GM10248 (cell line): ENCODE measurements at regions not wholly inside any gene's neighbourhood (a gene's known extent, or its start where the extent isn't known, plus 50 kb on each side); places are given as distances from the start of the nearest gene placed in this dataset.
"Not testable (repeated sequence)": the region's sequence is repeated elsewhere in the genome, so short reads cannot be mapped to it uniquely, and the experiment has no call there.

Experiments used
- CTCF ChIA-PET: fragments of 300-600 bp; sonication (Branson Sonifier 250); formaldehyde crosslinking; extraction: SDS; loops from one replicate; lab custom pipeline; 2021; ENCODE audit warnings: antibody characterized with exemption; lab: Yijun Ruan, JAX
- POLR2A ChIA-PET: fragments of 350-650 bp; sonication (Branson Sonifier 250); formaldehyde crosslinking; extraction: SDS; loops from one replicate; lab custom pipeline; 2020; ENCODE audit warnings: antibody characterized with exemption; lab: Yijun Ruan, JAX
- DNase-seq: peaks from one replicate; pipeline ENCODE4 v3.0.0; 2012; ENCODE audit errors: extremely low spot score
- TF ChIP-seq, protein P1 (sequence below): IDR thresholded peaks from 2 replicates; pipeline ENCODE4 v1.5.1; 2012; ENCODE audit warnings: mild to moderate bottlenecking, low read depth; ENCODE audit errors: extremely low read depth, missing control alignments, control extremely low read depth

DNA sequence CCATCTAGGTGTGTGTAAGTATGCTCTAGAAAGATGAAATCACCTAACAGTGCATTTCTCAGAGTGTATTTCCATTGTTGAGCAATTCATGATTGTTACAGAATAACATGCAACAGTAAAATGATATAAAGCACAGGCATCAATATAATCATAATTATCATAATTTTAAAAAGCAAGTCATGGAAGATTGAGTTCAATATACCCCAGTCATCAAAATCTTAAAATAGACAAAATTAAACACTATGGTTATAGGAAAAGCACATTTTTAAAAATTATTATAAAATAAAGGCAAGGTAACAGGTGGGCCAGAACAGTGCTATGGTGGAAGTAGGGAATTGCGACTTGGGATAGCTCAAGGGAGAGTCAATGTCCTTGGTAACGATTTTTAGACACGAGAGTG is 555.4 kb upstream of the VRK2 start:
- DNase-seq = no peak
- POLR2A ChIA-PET = no interaction called here
- TF ChIP-seq, protein P1, sequence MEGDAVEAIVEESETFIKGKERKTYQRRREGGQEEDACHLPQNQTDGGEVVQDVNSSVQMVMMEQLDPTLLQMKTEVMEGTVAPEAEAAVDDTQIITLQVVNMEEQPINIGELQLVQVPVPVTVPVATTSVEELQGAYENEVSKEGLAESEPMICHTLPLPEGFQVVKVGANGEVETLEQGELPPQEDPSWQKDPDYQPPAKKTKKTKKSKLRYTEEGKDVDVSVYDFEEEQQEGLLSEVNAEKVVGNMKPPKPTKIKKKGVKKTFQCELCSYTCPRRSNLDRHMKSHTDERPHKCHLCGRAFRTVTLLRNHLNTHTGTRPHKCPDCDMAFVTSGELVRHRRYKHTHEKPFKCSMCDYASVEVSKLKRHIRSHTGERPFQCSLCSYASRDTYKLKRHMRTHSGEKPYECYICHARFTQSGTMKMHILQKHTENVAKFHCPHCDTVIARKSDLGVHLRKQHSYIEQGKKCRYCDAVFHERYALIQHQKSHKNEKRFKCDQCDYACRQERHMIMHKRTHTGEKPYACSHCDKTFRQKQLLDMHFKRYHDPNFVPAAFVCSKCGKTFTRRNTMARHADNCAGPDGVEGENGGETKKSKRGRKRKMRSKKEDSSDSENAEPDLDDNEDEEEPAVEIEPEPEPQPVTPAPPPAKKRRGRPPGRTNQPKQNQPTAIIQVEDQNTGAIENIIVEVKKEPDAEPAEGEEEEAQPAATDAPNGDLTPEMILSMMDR = no peak
- CTCF ChIA-PET = interaction anchor here (0.9 to 2.4 kb wide), 5 partner anchors 10 to 1308 kb away, joined by 3 to 9 read pairs (median 3); partner anchors contain the start of gene CCDC85A

DNA sequence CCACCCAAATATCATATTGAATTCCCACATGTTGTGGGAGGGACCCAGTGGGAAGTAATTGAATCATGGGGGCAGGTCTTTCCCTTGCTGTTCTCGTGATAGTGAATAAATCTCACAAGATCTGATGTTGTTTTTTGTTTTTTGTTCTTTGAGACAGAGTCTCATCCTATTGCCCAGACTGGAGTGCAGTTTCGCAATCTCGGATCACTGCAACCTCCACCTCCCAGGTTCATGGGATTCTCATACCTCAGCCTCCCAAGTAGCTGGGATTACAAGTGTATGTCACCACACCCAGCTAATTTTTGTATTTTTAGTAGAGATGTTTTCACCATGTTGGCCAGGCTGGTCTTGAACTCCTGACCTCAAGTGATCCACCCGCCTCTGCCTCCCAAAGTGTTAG is 552.6 kb upstream of the VRK2 start:
- CTCF ChIA-PET, DNase-seq: not testable (repeated sequence)
- POLR2A ChIA-PET = interaction anchor here (0.5 kb wide), 1 partner anchor 25 kb away, joined by 9 read pairs; no protein-coding TSS in a partner anchor

DNA sequence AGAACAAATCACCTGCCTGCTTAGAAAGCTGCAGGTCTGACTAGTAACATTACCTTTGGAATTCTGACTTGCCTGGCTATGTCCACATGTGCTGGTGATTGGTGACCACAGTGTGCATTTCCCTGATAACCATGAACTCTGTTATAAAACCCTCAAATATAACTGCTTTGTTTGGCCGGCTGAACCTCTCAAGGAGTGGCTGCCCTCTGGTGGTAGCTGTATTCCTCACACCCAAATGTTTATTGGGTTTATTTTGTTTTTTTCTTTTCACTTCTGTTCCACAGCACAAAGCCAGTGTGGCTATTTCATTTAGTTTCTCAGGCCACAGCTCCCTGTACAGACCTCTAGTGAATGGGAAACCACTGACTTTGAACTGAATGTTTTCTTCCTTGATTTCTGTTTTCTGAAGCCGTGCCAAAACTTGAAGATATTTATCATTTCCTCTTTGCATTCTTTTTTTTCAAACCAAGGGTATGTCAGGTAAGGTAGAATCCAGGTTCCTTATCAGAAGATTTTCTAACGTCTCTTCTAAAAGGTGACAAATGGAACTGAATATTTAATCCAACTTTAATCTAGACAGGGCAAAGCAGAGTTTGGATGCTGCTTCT is 549.0 kb upstream of the VRK2 start:
- DNase-seq = peak; percentile 34

DNA sequence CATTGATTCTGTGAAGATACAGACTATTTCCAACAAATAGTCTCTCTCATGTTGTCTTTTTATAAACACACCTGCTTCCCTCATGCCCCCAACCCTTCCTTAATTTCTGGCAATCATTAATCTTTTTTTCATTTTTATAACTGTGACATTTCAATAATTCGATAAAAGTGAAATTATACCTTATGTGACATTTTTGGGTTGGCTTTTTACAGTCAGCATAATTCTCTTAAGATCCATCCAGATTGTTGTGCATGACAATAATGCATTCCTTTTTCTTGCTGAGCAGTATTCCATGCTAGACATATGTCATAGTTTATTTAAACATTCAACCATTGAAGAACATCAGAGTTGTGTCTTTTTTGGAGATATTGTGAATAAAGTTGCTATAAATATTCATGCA is 541.8 kb upstream of the VRK2 start:
- ChIA-PET POLR2A (no interaction called here), CTCF (no interaction called here)
- TF ChIP-seq, protein P1 = no peak
- DNase-seq = no peak

More for the DNA sequence above, 549.0 kb upstream of the VRK2 start:
- TF ChIP-seq, protein P1 = peak; percentile 80
- POLR2A ChIA-PET = no interaction called here
- CTCF ChIA-PET = interaction anchor here (0.6 to 4.3 kb wide), 22 partner anchors 11 to 1317 kb away, joined by 3 to 30 read pairs (median 6); partner anchors contain the start of gene CCDC85A

DNA sequence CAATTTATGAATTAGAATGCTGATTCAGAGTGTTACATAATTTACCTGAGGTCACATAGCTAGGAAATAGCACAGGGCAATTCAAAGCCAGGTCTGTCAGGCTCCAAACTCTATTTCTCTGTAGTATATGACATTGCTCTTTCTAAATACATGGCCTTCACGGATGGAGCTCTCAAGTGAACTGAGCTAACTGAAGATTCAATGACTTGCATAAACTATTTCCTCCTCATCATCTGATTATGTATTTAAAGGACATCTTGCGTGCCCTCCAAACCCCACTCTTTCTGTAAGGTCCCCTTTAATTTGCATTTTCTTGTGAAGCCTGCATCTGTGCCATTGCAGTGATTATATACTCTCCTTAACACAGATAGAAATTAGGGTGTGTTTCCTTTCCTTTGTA is 537.4 kb upstream of the VRK2 start:
- TF ChIP-seq, protein P1 = no peak
- POLR2A ChIA-PET = no interaction called here
- DNase-seq = no peak
- CTCF ChIA-PET = interaction anchor here (1.2 to 2.9 kb wide), 2 partner anchors 9 to 11 kb away, joined by 5 to 19 read pairs; no protein-coding TSS in a partner anchor

DNA sequence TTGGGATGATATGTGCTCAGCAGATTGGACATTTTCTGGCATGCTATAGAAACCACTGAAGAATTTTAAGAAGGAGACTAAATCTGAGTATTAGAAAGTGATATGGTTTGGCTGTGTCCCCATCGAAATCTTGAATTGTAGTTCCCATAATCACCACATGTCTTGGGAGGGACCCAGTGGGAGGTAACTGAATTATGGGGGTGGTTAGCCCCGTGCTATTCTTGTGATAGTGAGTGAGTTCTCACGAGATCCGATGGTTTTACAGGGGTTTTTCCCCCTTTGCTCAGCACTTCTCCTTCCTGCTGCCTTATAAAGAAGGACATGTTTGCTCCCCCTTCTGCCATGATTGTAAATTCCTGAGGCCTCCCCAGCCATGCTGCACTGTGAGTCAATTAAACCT is 535.9 kb upstream of the VRK2 start:
- POLR2A ChIA-PET = no interaction called here
- TF ChIP-seq, protein P1 = no peak
- no peak for DNase-seq
- CTCF ChIA-PET = interaction anchor here (1.9 kb wide), 1 partner anchor 1327 kb away, joined by 6 read pairs; the partner anchor contains the start of gene CCDC85A

DNA sequence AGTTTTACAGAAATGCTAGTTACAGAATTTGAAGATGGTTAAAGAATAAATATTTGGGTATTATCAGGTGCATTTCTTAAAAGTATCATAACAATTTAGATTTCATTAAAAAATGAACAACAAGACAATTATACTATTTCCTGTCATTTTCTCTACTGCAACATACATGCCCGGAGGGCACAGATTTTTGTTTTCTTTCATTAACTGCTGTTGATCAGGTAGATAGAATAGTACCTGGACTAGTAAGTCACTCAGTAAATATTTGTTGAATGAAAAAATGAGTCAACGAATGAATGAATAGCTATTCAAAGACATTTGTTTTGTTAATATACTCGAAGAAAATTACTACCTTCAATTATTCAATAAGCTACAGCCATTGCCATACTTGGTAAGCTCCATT is 531.2 kb upstream of the VRK2 start:
- POLR2A ChIA-PET = no interaction called here
- no peak for DNase-seq
- TF ChIP-seq, protein P1 = no peak
- CTCF ChIA-PET = interaction anchor here (0.9 to 1.6 kb wide), 6 partner anchors 18 to 1440 kb away, joined by 3 to 14 read pairs (median 3); partner anchors contain the start of gene CCDC85A
